ENCODE measurements at regions not wholly inside any gene's neighbourhood (a gene's known extent, or its start where the extent isn't known, plus 50 kb on each side); places are given as distances from the start of the nearest gene placed in this dataset.

DNA sequence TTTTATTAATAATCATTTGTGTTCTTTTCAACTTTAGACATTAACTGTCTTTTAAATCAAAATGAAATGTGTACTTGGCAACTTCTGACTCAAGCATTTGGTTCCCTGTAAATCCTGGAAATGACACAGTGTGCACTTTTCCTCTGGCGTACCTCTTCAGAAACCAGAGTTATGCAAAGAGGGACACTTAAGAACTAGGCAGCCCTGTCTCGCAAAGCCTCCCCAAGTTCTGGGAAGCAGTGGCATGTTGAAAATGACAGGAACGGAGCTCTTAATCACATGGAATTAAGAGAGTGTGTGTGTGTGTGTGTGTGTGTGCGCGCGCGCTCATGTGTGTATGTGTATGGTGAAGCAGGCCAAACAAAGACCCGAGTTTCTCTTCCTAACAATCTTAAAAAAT is 707.4 kb downstream of the MECOM start:
- TF ChIP-seq EZH2 (IDR thresholded peaks at IDR 0.05) (no peak), POLR2AphosphoS5 (IDR thresholded peaks at IDR 0.05; ENCODE audit: borderline replicate concordance, low read depth, low read length) (no peak), FOXP2 (optimal IDR thresholded peaks at IDR 0.05; ENCODE audit: control extremely low read depth, extremely low read length, insufficient read depth) (no peak)
